GM21367 (cell line): ENCODE measurements at regions not wholly inside any gene's neighbourhood (a gene's known extent, or its start where the extent isn't known, plus 50 kb on each side); places are given as distances from the start of the nearest gene placed in this dataset.

Experiments used
- ATAC-seq: cut with Tn5 transposase; IDR thresholded peaks from one replicate; pipeline ENCODE4 v1.9.1; 2021; ENCODE audit not compliant: unreplicated experiment

DNA sequence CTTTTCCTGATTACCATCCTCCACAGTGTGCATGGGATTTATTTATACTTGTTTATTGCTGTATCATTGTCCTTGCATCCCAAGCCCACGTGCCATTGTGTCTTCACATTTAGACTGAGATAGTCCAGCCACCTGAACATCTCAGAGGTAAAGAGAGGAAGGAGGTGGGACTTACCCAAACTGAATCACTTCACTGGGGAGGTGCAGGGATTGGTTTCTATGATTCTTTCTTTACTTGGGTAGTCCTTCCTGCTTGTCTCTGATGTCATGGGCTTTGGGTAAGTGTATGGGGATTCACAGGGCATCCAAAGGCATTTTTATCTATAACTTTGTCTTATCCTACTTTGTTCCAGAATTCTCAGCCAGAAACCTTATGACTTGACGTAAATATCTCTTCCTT lies 141.5 kb upstream of the UMPS start:
- ATAC-seq = no peak

DNA sequence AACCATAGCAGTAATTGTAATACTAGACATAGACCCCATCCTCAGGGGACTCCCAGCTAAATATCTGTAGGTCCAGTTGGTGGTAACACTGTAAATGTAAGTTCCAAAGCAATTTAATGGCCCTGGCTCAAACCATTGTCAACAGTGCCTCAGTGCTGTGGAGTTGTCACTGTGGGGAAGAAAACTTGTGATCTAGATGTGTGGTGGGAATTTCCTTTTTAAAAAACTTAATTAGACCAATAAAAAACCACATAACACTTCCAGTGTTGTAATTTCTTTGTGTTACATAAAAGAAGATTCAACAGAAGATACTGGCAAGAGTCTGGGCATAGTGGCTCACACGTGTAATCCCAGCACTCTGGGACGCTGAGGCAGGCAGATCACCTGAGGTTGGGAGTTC lies 138.6 kb upstream of the UMPS start:
- ATAC-seq = no peak

DNA sequence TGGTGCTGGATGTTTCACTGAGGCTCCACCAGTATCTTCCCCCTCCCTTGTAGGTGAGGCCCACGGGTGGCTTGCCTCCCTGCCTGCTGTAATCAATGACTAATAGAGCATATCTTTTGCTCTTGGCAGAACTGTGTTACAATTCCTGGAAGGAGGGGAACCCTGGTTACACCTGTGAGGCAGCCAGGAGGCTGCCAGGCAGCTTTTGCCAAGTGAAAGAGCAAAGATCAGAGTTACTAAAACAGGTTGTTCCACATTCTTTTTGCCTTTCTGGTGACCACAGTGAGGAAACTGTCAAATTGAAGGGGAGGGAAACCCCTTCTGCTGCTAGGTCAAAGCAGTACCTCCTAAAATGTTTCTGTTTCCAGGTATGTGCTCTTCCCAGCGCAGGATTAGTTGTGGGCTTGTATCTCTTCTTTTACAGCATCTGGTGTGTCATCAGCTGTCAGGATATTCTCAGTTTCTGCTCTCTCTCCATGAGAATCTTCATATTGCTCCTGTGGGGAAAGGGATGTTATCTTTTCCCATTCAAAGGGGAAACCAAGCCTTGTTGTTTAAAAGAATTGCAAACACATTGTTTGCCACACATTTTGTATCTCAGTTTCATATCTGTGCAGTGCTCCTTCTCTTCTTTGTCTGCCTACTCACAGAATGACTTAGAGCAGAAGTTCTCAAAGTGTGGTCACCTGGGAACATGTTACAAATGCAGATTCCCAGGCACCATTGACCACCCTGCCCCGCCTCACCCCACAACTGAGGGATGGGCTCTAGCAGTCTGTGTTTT lies 137.4 kb upstream of the UMPS start:
- ATAC-seq = peak; percentile 64

DNA sequence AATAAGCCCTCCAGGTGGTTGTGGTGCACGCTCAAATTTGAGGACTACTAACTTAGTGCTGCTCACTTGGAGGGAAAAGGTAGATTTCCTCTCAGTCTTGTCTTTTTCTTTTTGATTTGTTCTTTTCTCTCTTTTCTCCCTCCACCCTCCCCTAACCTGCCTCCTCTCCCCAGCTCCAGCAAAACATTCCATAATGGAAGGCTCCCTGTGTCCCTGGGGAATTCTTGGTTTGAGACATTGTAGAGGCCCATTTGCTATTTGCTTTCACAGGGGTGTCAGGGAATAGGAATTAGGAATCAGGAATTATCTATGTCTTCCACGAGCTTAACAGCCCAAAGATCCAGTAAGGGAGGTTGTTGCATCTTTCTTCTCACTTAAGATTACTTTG lies 136.8 kb upstream of the UMPS start:
- no peak for ATAC-seq

DNA sequence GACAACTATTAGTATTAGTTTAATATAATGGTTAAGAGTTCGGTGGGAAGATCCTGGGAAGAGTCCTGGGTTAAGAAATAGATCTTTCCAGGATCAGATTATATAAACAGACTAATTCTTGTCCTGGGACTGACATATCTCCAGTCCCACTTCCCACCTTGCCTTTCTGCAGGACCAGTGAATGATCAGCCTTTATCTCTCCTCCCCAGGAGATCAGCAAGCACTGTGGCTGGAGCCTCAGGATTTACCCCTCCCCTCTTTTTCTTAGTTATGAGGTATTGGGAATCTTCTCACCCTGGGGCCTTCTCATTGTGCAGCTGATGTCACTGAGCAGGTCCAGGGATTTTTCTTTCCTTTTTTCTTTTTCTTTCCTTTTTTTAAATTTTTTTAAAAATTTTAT lies 135.7 kb upstream of the UMPS start:
- no peak for ATAC-seq

DNA sequence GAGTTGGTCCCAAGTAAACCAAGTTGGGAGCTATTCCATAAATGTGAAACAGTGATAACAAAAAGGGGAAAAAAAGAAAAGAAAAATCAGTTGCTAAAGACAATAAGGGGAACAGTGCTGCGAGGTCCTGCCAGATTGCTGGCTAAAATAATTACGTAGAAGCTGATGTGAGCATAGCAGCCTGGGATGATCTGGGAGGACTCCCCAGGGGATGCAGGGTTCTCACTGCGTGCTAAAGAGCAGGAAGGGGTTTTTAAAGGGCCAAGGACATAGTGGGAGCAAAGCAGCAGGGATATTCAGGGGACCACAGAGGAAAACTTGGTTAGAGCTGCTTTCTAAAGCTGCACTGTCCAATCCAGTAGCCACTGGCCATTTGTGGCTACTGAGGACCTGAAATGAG lies 133.0 kb upstream of the UMPS start:
- ATAC-seq = no peak

DNA sequence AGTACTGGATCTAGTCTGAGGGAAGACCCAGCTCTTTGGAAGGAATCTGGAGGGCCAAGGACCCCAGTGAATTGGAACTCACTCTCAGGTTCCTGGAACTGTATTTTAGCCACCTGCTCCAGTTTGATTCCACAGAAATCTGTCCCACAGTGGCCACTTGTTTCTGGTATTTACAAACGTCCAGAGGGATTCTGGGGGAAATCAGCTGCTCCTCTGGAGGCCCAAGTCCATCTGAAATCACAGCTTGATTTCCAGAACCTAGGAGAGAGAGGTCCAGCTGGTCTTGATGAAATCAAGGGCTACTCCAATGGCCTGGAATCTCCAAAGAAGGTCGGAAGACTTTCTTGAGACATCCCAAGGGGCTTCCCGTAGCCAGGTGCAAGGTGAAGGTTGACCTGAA lies 132.3 kb upstream of the UMPS start:
- no peak for ATAC-seq

DNA sequence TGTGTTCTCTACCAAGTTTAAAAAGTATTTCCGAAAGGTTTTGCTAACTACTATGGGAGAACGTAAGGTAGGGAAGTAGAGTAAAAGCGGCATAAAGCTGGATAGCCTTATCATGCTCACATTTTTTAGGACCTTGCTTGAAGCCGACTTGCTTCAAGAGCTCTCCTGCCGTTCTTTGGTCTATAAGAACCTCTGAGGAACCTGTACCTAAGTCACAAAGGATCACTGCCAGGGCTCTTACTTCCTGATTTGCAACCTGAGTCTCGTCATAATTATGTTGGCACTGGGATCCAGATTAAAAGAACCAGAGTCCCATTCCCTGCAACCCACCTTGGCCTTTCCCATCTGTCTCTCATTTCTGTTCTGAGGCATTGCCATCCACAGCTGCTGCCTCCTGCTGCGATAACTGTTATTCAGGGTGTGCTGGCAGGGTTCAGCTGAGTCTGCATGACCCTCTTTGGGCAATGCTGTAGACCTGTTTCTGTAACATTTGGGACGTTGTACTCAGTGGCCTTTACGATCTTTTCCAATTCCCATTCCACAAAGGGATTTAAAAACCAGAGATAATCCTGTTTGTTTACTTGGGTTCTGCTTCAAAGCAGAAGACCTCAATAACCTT lies 131.0 kb upstream of the UMPS start:
- no peak for ATAC-seq

DNA sequence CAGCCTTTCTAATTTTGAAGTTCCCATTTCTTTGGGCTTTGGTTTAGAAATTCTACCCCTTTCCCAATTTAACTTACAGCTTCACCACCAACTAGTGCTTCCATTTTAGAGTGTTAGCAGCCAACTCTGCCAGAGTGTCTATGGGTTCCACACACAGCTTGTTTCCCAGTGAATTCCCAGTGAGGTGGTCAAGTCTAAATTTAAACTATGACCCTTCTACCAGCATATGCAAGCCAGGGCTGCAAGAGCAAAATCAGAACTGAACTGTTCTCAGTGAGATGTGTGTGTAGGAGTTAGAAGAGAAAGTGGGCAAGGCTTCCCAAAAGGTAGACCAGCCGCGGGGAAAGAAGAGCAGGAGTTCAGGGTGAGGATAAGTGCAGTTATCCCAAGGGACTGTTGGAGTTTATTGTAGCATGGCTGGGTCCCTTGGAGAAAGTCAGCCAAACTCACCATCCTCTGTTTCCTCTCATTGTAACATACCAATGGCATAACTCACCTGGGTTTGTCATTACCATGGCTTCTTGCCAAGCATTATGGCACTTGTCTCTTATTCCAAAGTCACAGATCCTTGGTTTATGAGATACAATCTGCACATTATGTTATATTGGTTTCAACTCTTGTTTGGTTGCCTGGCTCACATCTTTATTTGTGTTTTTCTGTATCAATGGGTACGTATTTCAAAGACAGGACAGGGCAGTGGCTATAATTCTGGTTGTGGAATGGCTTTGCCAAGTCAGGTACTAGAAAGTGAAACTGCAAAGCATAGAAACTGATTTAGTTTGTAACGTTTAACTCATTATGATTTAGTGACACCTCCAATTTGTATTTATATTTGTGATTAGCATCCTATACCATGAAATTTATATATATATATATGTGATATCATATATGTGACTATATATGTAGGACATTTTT lies 130.2 kb upstream of the UMPS start:
- ATAC-seq = no peak

DNA sequence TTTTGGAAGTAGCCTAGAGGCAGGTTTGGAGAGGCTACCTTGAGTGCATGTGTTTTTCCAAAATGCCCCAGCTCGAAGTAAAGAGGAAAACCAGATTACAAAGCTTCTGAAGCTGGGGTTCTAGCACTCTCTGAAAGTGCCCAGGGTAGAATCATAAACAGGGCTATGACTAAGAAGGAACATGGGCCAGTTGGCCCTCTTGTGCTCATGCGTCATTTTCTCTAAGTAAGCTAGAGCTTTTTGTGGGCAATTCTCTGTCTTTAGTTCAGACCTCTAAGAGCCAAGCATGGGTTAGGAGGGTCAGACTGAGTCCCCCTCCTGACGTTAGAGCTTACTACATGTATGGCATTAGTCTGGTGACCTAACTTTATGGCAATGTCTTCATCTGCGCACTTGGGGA lies 129.5 kb upstream of the UMPS start:
- ATAC-seq = no peak

DNA sequence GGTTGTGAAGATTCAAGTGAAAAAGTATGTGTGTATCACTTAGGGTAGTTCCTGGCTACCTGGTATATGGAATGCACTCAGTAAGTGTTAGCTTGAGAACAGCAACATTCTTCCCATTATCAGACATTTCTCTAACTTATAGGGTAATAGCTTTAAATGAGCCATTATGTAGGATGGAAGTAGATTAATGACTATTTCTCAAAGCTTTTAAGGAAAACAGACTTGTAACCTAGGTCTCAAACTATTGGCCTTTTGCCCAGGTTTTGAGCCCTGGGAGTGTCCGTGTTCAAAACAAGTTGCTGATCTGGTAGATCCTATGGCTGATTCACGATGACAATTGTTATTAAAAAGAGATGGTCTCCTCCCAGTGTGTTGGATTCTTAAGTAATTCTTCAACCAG lies 129.1 kb upstream of the UMPS start:
- ATAC-seq = no peak

DNA sequence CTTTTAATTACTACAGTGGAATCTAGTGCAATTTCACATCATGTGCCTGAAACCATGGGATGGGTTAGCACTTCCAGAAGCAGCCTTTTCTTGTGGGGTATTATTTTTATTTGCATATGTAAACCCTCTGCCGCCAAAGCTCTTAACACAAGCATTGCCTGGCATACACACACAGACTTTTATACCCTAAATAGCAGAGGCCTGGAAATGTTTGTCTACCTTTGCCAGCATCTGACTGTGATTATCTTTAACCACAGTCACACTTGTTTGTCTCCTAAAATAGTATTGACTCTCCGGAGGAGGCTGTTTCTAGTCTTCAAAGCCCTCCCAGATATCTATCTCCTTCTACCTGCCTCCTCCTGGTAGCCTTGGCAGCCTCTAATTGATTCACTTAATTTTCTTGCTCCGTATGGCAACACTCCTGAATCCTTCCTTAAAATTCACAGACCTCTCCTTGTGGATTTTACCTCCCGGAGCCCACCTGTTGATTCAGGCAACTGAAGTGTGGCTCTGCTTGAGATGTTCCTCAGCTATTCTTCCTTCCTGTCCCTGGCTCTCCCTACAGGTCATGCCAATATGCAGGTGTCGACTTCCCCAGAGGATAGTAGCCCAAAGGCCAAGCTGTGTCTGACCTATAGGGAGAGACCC lies 127.1 kb upstream of the UMPS start:
- no peak for ATAC-seq

DNA sequence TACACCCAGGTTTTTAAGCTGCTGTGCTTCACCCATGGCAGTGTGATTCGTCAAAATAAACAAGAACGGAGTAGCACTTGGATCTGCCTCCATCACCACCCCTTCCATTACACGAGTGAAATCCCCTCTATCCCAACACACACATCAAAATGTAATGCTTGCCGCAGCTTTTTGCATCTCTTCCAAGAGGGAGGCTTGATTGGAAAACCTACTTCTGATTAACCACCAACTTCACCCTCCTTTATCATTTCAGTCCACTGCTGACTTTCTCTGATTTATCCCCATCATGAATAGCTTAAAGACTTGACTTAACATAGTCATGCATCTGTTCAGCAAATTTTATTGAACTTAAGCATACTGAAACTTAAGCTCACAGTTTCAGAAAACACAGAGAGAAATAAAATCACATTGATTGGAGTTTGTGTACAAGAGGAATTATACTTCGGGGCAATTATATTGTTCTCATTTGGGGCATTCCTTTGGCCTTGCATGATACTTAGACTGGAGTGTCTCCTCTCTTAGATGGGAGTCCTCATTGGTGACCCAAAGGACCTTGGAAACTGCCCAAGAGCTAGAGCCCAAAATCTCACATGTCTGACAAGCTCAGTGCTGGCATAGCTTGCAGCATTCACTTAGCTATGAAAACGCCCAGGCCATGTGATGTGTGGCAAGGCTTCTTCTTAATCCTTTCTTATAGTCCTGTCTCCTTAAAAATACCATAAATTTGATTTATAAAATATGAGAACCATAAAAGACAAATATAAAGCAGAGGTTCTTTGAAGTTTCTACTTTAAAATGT lies 124.3 kb upstream of the UMPS start:
- no peak for ATAC-seq

DNA sequence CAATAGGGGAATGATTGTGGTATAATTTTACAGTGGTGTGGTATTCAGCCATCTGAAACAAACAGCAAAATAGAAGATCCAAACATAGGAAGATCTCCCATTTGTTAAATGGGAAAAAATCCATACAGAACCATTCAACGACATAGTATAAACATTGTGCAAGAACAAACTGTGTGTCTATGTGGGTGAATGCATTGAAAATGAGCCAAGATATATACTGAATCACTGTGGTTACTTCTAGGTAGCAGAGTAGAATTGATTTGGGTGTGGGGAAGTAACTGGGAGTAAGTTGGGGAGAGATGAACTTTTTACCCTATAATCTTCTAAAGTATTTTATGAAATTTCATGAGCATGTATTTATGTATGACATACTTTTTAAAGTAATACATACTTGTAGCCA lies 123.1 kb upstream of the UMPS start:
- no peak for ATAC-seq

DNA sequence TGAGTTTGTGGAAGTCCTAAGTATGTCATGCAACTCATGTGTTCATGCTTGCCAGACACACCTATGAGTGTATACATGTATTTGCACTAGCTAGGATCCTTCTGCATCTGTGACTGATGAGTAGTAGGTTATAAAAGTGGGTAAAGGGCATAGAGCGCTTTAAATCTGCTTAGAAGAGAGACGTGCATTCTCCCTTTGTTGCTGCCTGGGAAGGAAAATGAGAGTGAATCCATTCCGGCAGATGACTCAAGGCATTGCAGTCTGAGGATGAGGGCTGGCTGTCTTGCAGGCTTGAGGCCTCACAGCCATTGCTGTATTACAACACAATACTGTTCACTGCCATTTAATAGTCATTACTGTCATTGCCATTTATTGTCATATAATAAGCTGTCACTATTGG lies 120.8 kb upstream of the UMPS start:
- ATAC-seq = no peak

DNA sequence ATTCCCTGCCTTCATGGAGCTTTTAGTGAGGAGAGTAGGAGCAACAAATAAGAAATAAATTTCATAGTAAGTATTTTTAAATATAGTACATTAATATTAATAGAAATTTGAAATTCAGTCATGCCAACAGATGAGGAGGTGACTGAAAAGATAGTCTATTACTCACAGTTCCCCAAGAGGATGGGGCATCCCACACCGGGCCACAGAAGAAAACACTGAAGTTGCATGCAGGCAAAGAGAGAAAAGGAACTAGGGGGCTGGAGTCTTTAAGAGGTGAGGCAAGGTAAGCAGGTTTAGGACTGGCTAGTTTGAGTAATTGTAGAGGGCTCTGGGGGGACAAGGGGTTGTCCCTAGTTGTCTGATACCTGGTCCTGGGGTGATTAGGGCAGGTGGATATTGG lies 120.1 kb upstream of the UMPS start:
- no peak for ATAC-seq

DNA sequence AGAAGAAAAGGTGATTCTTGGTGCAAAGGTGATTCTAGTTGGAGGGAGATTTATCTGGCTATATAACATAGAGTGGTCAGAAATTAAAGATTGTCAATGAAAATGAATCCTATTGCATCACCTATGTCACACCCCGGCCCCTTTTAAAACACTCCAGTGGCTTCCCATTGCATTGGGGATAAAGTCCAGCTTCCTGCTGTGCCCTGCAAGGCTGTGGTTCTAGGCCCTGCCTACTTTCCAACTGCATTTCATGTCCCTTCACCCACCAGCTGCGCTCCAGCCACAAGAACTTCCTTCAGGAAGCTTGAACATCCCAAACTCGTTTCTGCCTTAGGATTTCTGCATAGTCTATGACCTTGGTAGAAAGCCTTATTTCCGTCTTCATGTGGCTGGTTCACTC lies 118.7 kb upstream of the UMPS start:
- no peak for ATAC-seq

DNA sequence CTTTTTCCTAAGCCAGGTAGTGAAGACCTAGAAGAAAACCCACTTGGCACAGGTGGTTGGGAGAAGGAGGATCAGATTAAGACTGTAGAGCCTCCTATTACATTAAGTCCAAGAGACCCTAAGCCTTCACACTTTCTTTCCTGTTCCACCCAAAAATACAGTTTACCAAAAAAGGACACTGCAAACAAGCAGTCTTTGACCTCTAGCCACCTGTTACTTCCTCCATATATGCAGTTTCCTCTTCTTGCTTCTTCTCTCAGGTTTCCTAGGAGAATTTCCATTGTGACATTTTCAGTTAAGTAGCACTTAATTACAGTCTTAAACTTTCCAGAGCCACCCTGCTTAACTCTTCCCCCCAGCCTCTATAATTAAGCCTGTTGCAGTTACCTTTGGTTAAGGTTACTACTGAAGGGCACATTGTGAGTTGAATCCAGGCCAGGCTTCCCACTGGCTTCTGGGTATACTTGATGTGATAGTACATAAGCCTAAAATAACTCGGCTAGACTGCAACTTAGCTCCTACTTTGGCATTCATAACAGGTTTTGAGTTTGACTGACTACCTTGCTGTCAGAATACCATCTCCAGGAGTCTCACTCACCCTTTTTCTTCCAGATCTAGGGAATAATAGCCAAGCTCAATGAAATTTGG lies 114.2 kb upstream of the UMPS start:
- ATAC-seq = no peak

DNA sequence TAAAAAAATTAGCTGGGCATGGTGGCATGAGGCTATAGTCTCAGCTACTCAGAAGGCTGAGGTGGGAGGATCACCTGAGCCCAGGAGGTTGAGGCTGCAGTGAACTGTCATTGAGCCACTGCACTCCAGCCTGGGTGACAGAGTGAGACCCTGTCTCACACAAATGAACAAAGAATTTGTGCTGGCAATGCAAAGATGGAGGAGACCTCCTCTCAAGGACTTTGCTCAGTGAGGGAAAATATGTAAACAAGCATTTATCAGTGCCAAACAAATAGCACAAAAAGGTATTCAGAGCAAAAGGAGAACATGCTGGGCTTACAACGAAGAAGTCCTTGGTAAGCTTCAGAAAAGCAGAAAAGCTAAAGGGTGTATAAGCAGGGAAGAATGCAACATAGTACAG lies 113.1 kb upstream of the UMPS start:
- ATAC-seq = no peak
